ENCODE measurements at regions not wholly inside any gene's neighbourhood (a gene's known extent, or its start where the extent isn't known, plus 50 kb on each side); places are given as distances from the start of the nearest gene placed in this dataset.
"Not testable (repeated sequence)": the region's sequence is repeated elsewhere in the genome, so short reads cannot be mapped to it uniquely, and the experiment has no call there.

GRCh38 chr11:94237447-94238153 lies 66.8 kb upstream of the IZUMO1R start:
- TF ChIP-seq POLR2A (IDR thresholded peaks at IDR 0.05; ENCODE audit: low read length); RAD21 (conservative IDR thresholded peaks at IDR 0.05 in 1 of 2, IDR thresholded peaks at IDR 0.05 in 1 of 2); NR3C1 (IDR thresholded peaks at IDR 0.05); REST (IDR thresholded peaks at IDR 0.05); CEBPB (IDR thresholded peaks at IDR 0.05); CHD2 (IDR thresholded peaks at IDR 0.05; ENCODE audit: low read length, partially characterized antibody); ZFP36 (IDR thresholded peaks at IDR 0.05; ENCODE audit: borderline replicate concordance, partially characterized antibody): not testable (repeated sequence)
- TF ChIP-seq, protein P1, sequence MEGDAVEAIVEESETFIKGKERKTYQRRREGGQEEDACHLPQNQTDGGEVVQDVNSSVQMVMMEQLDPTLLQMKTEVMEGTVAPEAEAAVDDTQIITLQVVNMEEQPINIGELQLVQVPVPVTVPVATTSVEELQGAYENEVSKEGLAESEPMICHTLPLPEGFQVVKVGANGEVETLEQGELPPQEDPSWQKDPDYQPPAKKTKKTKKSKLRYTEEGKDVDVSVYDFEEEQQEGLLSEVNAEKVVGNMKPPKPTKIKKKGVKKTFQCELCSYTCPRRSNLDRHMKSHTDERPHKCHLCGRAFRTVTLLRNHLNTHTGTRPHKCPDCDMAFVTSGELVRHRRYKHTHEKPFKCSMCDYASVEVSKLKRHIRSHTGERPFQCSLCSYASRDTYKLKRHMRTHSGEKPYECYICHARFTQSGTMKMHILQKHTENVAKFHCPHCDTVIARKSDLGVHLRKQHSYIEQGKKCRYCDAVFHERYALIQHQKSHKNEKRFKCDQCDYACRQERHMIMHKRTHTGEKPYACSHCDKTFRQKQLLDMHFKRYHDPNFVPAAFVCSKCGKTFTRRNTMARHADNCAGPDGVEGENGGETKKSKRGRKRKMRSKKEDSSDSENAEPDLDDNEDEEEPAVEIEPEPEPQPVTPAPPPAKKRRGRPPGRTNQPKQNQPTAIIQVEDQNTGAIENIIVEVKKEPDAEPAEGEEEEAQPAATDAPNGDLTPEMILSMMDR (IDR thresholded peaks at IDR 0.05) = not testable (repeated sequence)
